GM12892 (cell line): ENCODE measurements at regions not wholly inside any gene's neighbourhood (a gene's known extent, or its start where the extent isn't known, plus 50 kb on each side); places are given as distances from the start of the nearest gene placed in this dataset.

Experiments
- POLR2A ChIP-seq: IDR thresholded peaks from 2 replicates; pipeline ENCODE4 v1.6.1; 2011; ENCODE audit warnings: low read depth, low read length, control low read depth
- POLR2AphosphoS5 ChIP-seq: IDR thresholded peaks from 2 replicates; pipeline ENCODE4 v1.6.1; 2011; ENCODE audit warnings: low read depth, low read length, control low read depth

DNA sequence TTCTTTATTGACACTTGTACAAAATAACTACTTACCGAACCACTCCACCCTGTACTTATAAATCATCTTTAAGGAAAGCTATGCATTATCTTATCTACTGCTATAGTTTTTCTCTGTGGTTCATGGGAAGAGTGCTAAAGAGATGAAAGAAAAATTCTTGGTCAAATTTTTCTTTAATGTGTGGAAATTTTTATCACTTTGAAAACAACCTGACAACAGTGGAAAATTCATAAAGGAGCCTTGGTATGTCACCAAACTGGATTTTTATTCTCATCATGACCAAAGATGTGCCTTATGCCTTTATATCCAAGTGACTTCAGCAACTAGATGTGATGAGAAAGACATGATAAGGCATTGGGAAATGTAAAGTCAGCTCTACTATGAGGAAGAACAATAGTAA is 67.2 kb upstream of the SPP1 start:
- no peak for TF ChIP-seq POLR2AphosphoS5
- no peak for TF ChIP-seq POLR2A
